ENCODE measurements at regions not wholly inside any gene's neighbourhood (a gene's known extent, or its start where the extent isn't known, plus 50 kb on each side); places are given as distances from the start of the nearest gene placed in this dataset.

DNA sequence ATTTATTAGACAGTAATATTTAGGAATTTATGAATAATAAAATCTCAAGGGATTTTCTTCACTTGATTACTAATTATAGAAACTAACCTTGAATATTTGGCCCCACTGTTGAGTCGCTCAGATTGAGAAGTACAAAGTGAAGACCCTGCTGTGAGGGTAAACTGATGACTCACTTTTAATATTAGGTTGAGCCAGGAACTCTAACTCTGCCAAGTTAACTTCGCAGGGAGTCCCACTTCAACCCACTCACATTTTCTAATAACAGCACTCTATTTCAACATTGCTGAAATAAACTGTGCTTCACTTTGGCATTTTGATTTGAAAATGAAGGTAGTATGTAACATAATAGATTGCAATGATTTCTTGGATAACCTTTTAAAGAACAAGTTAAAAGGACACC lies 200.7 kb downstream of the POLR1F start:
- TF ChIP-seq, protein P1, sequence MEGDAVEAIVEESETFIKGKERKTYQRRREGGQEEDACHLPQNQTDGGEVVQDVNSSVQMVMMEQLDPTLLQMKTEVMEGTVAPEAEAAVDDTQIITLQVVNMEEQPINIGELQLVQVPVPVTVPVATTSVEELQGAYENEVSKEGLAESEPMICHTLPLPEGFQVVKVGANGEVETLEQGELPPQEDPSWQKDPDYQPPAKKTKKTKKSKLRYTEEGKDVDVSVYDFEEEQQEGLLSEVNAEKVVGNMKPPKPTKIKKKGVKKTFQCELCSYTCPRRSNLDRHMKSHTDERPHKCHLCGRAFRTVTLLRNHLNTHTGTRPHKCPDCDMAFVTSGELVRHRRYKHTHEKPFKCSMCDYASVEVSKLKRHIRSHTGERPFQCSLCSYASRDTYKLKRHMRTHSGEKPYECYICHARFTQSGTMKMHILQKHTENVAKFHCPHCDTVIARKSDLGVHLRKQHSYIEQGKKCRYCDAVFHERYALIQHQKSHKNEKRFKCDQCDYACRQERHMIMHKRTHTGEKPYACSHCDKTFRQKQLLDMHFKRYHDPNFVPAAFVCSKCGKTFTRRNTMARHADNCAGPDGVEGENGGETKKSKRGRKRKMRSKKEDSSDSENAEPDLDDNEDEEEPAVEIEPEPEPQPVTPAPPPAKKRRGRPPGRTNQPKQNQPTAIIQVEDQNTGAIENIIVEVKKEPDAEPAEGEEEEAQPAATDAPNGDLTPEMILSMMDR (IDR thresholded peaks at IDR 0.05): no peak
- TF ChIP-seq POLR2A (IDR thresholded peaks at IDR 0.05): no peak

All from Peyer's patch (tissue), 4 donors.